AG10803 (cell line): ENCODE measurements at regions not wholly inside any gene's neighbourhood (a gene's known extent, or its start where the extent isn't known, plus 50 kb on each side); places are given as distances from the start of the nearest gene placed in this dataset.
"Not testable (repeated sequence)": the region's sequence is repeated elsewhere in the genome, so short reads cannot be mapped to it uniquely, and the experiment has no call there.

ENCODE experiments used
- DNase-seq: peaks from one replicate; pipeline ENCODE4 v3.0.0; 2010; ENCODE audit warnings: low read depth
- H3K4me3 ChIP-seq: 2 replicates; pipeline ENCODE4 v1.5.1; 2011; ENCODE audit warnings: mild to moderate bottlenecking, low read length, control low read depth
- CTCF ChIP-seq: conservative IDR thresholded peaks from 2 replicates; pipeline ENCODE4 v1.5.1; 2011; ENCODE audit warnings: mild to moderate bottlenecking, low read length, control low read depth, inconsistent platforms

- not testable (repeated sequence) for H3K4me3 ChIP-seq, DNase-seq
These were observed 352.2 kb downstream of the BCL2L11 start for GRCh38 chr2:111472844-111473403.

DNA sequence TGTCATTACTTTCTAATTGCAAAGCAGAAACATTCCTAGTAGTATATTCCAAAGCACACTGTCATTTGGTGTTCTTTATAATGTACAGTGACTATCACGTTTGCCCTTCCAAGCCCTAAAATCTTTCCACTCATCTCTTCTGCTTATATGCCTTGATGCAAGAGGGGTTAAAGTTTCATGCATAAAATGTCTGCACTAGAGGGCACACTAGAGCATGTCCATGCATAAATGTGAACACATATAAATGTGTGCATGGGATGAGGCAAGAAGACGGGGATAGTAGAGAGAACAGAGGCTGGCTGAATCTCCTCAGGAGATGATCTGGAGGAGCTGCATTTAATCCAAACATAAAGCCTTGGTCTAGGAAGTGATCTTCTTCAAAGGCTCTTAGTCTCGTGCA lies 352.8 kb downstream of the BCL2L11 start:
- not testable (repeated sequence) for DNase-seq

DNA sequence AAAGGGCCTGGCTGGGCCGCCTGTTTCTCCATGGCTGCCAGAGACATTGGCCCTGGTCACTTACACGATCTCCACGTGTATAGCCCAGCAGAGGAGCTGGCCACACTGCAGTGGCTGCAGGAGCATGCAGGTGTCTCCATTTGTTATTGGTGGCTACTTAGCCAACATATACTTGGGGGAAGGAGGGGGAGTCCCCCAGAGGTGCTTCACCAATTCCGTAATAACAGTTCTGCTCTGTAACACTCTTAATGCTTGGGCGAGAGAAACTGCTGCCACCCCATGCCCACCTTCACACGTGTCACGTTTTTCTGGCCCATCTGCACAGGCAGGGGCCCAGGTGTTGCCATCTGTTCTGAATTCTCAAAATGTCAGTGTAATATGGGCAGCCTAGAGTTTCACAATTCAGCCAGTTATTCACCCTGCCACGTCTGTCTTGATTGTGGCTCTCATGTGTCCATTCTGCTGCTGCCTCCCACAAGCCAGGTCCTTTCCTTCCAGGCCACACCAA lies 353.5 kb downstream of the BCL2L11 start:
- not testable (repeated sequence) for H3K4me3 ChIP-seq, DNase-seq

More for the DNA sequence above, 352.8 kb downstream of the BCL2L11 start:
- not testable (repeated sequence) for H3K4me3 ChIP-seq

DNA sequence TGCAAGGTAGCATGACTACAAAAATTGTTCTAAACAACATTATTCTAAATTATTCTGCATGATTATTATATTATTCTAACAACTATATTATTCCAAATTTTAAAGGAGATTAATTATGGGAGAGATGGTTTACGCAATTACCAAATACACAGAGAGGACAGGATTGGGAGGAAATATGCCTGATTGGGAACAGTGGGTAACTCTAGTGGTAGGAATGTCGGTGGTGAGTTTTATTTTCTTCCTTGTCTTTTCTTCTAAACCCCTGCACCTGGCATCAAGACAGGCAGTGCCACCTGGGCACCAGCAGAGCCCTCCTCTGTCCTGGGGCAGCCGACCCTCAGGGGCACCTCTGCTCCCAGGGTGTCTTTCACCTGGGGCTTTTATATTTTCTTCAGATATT lies 357.6 kb downstream of the BCL2L11 start:
- not testable (repeated sequence) for H3K4me3 ChIP-seq, DNase-seq
- TF ChIP-seq CTCF, result peak; percentile 18; the same call in 1 of the 2 replicates

GRCh38 chr2:111478871-111479318 lies 358.2 kb downstream of the BCL2L11 start:
- not testable (repeated sequence) for H3K4me3 ChIP-seq, DNase-seq

- DNase-seq, result peak; percentile 74
- not testable (repeated sequence) for H3K4me3 ChIP-seq
These were observed 359.4 kb downstream of the BCL2L11 start for GRCh38 chr2:111480016-111480625.

- DNase-seq, H3K4me3 ChIP-seq: not testable (repeated sequence)
- TF ChIP-seq CTCF, result 0 out of 2 replicates have a peak, but pooled peaks have one; percentile 8
These were observed 359.9 kb downstream of the BCL2L11 start for GRCh38 chr2:111480633-111481032.

DNA sequence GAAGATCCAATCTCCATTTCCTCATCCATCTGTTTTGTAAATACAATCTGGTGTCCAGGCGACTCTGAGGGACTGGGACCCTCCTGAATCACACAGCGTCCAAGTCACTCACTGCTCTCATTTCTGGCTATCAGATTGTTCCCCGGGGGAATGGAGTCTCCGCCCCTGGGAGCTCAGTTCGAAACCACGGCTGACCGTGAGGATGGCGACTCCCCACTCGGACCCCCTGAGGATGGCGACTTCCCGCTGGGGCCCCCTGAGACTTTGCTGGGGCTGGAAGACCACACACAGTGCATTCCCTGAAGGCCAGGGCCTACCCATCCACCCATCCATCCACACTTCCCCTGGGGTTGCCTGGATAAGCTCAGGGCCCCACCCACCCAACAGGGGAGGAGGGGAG lies 360.5 kb downstream of the BCL2L11 start:
- DNase-seq, result not testable (repeated sequence)

GRCh38 chr2:111482987-111483679 lies 362.4 kb downstream of the BCL2L11 start:
- H3K4me3 ChIP-seq, DNase-seq: not testable (repeated sequence)

More for the DNA sequence above, 360.5 kb downstream of the BCL2L11 start:
- not testable (repeated sequence) for H3K4me3 ChIP-seq

- DNase-seq, result not testable (repeated sequence)
These were observed 363.4 kb downstream of the BCL2L11 start for GRCh38 chr2:111484097-111484496.

DNA sequence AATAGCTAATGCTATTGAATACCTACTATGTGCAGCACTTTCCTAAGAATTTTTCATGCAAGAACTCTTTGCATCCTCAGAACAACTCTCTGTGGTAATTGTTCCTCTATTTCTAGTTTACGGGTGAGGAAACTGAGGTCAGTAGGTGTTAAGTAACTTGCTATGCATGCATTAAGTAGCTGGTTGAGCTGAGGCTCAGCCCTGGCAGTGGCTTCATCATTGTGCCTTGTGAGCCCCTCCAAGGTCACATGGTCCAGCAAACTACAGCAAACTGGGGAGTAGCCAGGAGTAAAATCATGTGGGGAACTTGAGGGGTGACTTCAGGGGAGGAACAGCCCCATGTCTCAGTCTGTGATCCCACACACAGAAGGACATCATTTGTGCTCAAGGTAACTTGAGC lies 365.2 kb downstream of the BCL2L11 start:
- H3K4me3 ChIP-seq, DNase-seq: not testable (repeated sequence)

More at GRCh38 chr2:111484097-111484496, 363.4 kb downstream of the BCL2L11 start:
- H3K4me3 ChIP-seq, result not testable (repeated sequence)

DNA sequence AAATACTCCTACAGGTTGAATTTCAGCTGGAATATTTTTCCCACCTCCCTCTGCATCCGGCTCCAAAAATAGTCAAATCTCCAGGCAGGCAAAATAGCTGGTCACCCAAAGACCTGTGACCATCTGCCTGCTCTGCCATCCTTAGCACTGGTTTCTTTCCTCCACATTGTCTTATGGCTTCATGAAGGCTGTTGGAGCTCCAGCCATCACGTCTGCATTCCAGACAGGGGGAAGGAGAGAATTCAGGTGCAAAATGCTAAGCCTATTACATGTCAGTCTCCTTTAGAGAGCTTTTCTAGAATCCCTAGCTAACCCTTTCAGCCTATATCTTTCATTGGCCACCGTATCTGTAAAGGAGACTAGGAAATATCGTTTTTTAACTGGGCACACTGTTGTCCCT lies 367.7 kb downstream of the BCL2L11 start:
- not testable (repeated sequence) for H3K4me3 ChIP-seq, DNase-seq

DNA sequence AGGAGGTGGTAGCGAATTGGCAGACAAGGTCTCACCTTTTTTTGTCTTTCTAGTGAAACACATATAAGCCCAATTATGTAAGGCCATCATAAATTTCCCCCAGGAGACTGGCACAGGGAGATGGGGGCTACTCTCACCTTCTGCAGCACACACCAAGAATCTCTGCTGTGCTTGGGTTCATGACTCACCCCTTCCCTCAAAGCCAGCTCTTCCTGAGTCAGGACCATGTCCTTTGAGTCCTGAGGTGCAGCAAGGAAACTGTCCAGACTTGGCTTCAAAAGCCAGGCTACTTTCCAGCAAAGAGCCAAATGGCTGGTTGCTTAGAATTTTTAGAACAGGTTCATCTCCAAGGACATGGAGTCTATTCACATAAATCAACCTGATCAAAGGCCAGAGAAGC lies 368.7 kb downstream of the BCL2L11 start:
- H3K4me3 ChIP-seq, DNase-seq: not testable (repeated sequence)

DNA sequence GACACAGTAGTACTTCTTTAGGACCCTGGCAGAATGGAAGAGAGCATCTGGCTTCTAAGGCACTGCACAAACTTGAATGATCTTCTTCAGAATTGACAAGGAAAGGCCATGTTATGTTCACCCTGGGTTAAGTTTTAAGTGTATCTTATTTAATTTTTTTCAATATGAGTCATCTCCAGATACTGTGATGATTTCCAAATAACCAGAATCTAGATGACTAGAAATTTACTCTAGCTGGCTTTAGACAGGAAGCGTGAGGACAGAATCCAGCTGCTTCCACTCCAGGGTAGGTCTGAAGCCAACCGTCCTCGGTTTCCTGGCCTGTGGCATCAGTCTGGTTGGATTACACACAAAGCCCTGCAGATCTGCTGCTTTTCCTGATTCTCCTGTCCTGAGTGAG lies 370.5 kb downstream of the BCL2L11 start:
- not testable (repeated sequence) for DNase-seq
- H3K4me3 ChIP-seq, result peak overlapping the region; percentile 33; the same call in 1 of the 2 replicates

DNA sequence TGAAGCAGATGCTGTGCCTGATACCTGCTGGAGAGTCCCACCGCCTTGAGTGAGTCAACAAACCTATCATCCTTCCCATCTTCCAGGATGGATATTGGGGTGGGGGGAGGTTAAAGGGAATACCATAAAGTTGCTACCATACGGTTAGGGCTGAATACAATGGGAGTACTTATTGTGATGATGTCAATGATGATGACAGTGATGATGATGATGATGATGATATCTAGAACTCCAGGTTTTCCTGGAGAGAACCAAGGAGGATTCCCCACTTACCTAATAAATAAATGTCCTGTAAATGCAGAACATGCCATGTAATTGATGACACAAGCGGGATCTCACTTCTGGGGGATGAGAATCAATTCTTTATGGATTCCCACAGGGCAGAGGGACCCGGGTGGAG lies 370.9 kb downstream of the BCL2L11 start:
- not testable (repeated sequence) for DNase-seq
- H3K4me3 ChIP-seq, result peak overlapping the region; percentile 34

- peak overlapping the region; percentile 67 for H3K4me3 ChIP-seq
- DNase-seq, result not testable (repeated sequence)
These were observed 372.4 kb downstream of the BCL2L11 start for GRCh38 chr2:111492995-111493719.

DNA sequence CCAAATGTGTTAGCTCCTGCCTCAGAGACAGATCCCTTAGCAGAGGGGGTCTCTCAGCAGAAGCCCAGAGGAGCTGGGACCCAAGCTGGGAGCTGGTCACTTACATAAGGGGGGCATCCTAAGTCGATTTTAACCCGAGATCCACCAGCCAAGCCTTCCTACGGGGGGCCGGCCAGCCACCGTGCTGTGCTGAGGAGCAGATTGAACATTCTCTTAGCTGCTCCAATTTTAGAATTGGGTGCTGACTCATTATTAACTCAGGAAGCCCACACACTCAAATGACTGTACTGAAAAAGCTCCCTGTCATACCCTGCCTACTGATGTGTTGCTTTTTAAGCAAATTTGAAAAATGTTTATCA lies 373.0 kb downstream of the BCL2L11 start:
- peak overlapping the region; percentile 67 for H3K4me3 ChIP-seq
- DNase-seq, result not testable (repeated sequence)
